ENCODE measurements at regions not wholly inside any gene's neighbourhood (a gene's known extent, or its start where the extent isn't known, plus 50 kb on each side); places are given as distances from the start of the nearest gene placed in this dataset.

- TF ChIP-seq MAX (IDR thresholded peaks at IDR 0.05; ENCODE audit: low read depth) = no peak
- TF ChIP-seq RCOR1 (IDR thresholded peaks at IDR 0.05; ENCODE audit: low read length) = no peak
- no peak for TF ChIP-seq MEF2A (IDR thresholded peaks at IDR 0.05; ENCODE audit: borderline replicate concordance, low read depth)
- no peak for TF ChIP-seq JUND (IDR thresholded peaks at IDR 0.05)
- no peak for TF ChIP-seq CTCF (IDR thresholded peaks at IDR 0.05)
- TF ChIP-seq TAF1 (IDR thresholded peaks at IDR 0.05; ENCODE audit: borderline replicate concordance, low read depth, low read length) = no peak
- no peak for TF ChIP-seq RAD21 (IDR thresholded peaks at IDR 0.05; ENCODE audit: low read length)
- TF ChIP-seq IRF3 (IDR thresholded peaks at IDR 0.05; ENCODE audit: low read depth, low read length) = no peak
- no peak for TF ChIP-seq GATA2 (CRISPR knock-in tag; IDR thresholded peaks at IDR 0.05)
- TF ChIP-seq EP300 (IDR thresholded peaks at IDR 0.05; ENCODE audit: borderline replicate concordance in 1 of 2, low read depth in 1 of 2, low read length in 1 of 2) = no peak
Measured at GRCh38 chr5:135693371-135693955, 114.7 kb upstream of the CXCL14 start.
